DOHH2 (cell line): ENCODE measurements at regions not wholly inside any gene's neighbourhood (a gene's known extent, or its start where the extent isn't known, plus 50 kb on each side); places are given as distances from the start of the nearest gene placed in this dataset.

Source experiments
- EZH2phosphoT487 ChIP-seq: fragments of 200-600 bp; sonication (generic); IDR thresholded peaks from 2 replicates; pipeline ENCODE4 v1.6.1; 2017; ENCODE audit warnings: borderline replicate concordance, mild to moderate bottlenecking, antibody characterized with exemption, low read length, moderate library complexity, mixed read lengths
- TF ChIP-seq, protein P1 (sequence below): fragments of 200-600 bp; sonication (generic); IDR thresholded peaks from one replicate; pipeline ENCODE4 v1.5.1; 2014; ENCODE audit warnings: antibody characterized with exemption, mild to moderate bottlenecking, low read depth, low read length; ENCODE audit not compliant: poor library complexity, severe bottlenecking

DNA sequence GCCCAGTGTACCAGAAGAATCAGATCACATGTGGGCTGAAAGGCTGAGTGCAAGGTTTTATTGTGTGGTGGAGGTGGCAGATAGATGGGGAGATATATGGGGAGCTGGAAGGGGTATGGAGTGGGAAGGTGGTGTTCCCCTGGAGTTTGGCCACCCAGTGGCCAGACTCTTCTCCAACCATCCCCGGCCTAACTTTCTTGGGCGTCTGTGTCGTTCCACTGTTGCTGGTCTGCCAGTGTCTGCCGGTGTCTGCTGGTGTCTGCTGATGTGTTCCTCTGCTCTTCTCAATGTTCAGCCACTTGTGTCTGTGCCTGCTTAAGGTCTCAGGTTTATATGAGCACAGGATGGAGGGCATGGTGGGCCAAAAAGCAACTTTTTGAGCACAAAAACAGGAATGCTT is 78.4 kb upstream of the PALS2 start:
- TF ChIP-seq, protein P1, sequence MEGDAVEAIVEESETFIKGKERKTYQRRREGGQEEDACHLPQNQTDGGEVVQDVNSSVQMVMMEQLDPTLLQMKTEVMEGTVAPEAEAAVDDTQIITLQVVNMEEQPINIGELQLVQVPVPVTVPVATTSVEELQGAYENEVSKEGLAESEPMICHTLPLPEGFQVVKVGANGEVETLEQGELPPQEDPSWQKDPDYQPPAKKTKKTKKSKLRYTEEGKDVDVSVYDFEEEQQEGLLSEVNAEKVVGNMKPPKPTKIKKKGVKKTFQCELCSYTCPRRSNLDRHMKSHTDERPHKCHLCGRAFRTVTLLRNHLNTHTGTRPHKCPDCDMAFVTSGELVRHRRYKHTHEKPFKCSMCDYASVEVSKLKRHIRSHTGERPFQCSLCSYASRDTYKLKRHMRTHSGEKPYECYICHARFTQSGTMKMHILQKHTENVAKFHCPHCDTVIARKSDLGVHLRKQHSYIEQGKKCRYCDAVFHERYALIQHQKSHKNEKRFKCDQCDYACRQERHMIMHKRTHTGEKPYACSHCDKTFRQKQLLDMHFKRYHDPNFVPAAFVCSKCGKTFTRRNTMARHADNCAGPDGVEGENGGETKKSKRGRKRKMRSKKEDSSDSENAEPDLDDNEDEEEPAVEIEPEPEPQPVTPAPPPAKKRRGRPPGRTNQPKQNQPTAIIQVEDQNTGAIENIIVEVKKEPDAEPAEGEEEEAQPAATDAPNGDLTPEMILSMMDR = no peak
- TF ChIP-seq EZH2phosphoT487 = no peak
